Skeletal muscle satellite cell (primary cell): ENCODE measurements at regions not wholly inside any gene's neighbourhood (a gene's known extent, or its start where the extent isn't known, plus 50 kb on each side); places are given as distances from the start of the nearest gene placed in this dataset.

Experiments
- H3K27me3 ChIP-seq: 2 replicates; pipeline ENCODE4 v1.7.0; 2013; ENCODE audit warnings: low read length; ENCODE audit not compliant: control insufficient read depth, insufficient read depth
- H3K36me3 ChIP-seq: 2 replicates; pipeline ENCODE4 v1.7.0; 2013; ENCODE audit warnings: mild to moderate bottlenecking, control low read depth, low read length; ENCODE audit not compliant: insufficient read depth
- H3K4me1 ChIP-seq: 2 replicates; pipeline ENCODE4 v1.7.0; 2013; ENCODE audit warnings: low read length; ENCODE audit not compliant: control insufficient read depth, insufficient read depth
- H3K4me2 ChIP-seq: 2 replicates; pipeline ENCODE4 v1.7.0; 2013; ENCODE audit warnings: mild to moderate bottlenecking, low read length
- H3K4me3 ChIP-seq: 2 replicates; pipeline ENCODE4 v1.7.0; 2013; ENCODE audit warnings: low read length
- H3K9ac ChIP-seq: 2 replicates; pipeline ENCODE4 v1.7.0; 2013; ENCODE audit warnings: mild to moderate bottlenecking, low read depth, low read length, moderate library complexity
- H3K9me3 ChIP-seq: replicated peaks from 2 replicates; pipeline ENCODE4 v1.7.0; 2013; ENCODE audit warnings: mild to moderate bottlenecking, control low read depth, low read length

GRCh38 chr5:111013011-111013410 lies 58.5 kb upstream of the TSLP start:
- H3K4me3 ChIP-seq = no peak overlapping the region
- H3K4me1 ChIP-seq = peaks cover 23% of the 10 kb centered on the region
- H3K27me3 ChIP-seq = no peaks in the 10 kb centered on the region
- no peaks in the 10 kb centered on the region for H3K9me3 ChIP-seq
- H3K4me2 ChIP-seq = no peak overlapping the region
- H3K36me3 ChIP-seq = no peaks in the 10 kb centered on the region
- H3K9ac ChIP-seq = no peak overlapping the region

GRCh38 chr5:111016801-111017200 lies 54.7 kb upstream of the TSLP start:
- Histone ChIP-seq H3K4me2 (no peak overlapping the region), H3K9me3 (no peaks in the 10 kb centered on the region), H3K27me3 (no peaks in the 10 kb centered on the region)

DNA sequence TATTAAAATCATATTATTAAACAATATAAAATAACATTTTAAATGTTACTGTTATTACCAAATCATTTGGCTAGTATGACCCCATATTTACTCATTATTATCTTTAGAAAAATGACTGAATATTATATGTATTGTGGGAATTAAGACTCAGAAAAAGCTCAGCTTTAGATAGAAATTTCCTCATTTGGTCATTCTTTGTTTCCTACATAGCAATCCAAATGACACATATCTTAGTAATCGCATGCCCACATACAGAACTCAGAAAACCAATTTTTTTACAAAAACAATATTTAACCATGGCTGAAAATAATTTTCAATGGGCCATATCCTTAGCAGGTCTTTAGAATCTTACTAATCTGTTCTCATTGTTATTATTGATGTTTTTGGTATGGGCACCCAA lies 53.8 kb upstream of the TSLP start:
- H3K4me1 ChIP-seq = peaks cover 38% of the 10 kb centered on the region
- no peak overlapping the region for H3K4me3 ChIP-seq

More at GRCh38 chr5:111016801-111017200, 54.7 kb upstream of the TSLP start:
- H3K9ac ChIP-seq = peak overlapping the region; percentile 68
- H3K36me3 ChIP-seq = no peaks in the 10 kb centered on the region
- H3K4me1 ChIP-seq = peaks cover 38% of the 10 kb centered on the region
- no peak overlapping the region for H3K4me3 ChIP-seq

More for the DNA sequence above, 53.8 kb upstream of the TSLP start:
- no peaks in the 10 kb centered on the region for H3K9me3 ChIP-seq
- H3K36me3 ChIP-seq = no peaks in the 10 kb centered on the region
- H3K4me2 ChIP-seq = no peak overlapping the region
- no peaks in the 10 kb centered on the region for H3K27me3 ChIP-seq
- peak overlapping the region; percentile 68 for H3K9ac ChIP-seq
